SU-DHL-6 (cell line): ENCODE measurements at regions not wholly inside any gene's neighbourhood (a gene's known extent, or its start where the extent isn't known, plus 50 kb on each side); places are given as distances from the start of the nearest gene placed in this dataset.

Experiments
- EZH2phosphoT487 ChIP-seq: fragments of 200-600 bp; sonication (generic), shearing (Covaris generic); conservative IDR thresholded peaks from 2 replicates; pipeline ENCODE4 v1.6.1; 2018; ENCODE audit warnings: mild to moderate bottlenecking, antibody characterized with exemption, low read length, moderate library complexity, mixed read lengths
- TF ChIP-seq, protein P1 (sequence below): fragments of 200-600 bp; sonication (generic); IDR thresholded peaks from one replicate; pipeline ENCODE4 v1.5.1; 2017; ENCODE audit warnings: antibody characterized with exemption, mild to moderate bottlenecking, low read length, moderate library complexity; ENCODE audit not compliant: insufficient read depth, poor library complexity, severe bottlenecking

DNA sequence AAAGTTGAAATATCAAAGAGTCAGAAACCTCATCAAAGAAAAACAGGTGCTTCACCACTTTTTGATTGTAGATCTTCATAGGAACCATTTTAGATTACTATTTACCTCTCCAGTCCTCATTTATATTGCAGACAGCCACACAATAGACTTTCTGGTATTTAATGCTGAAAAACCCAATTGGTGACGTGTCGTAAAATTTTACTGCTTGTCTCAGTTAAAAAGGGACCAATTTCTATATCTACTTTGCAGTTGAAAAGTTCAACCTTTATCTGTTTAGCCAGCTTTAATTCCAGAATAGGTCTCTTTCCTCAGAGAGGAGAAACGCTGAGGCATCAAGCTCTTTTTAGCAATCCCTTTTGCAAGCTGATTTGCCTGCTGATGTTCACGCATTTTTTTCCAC lies 1722.4 kb downstream of the PLA2G4A start:
- TF ChIP-seq, protein P1, sequence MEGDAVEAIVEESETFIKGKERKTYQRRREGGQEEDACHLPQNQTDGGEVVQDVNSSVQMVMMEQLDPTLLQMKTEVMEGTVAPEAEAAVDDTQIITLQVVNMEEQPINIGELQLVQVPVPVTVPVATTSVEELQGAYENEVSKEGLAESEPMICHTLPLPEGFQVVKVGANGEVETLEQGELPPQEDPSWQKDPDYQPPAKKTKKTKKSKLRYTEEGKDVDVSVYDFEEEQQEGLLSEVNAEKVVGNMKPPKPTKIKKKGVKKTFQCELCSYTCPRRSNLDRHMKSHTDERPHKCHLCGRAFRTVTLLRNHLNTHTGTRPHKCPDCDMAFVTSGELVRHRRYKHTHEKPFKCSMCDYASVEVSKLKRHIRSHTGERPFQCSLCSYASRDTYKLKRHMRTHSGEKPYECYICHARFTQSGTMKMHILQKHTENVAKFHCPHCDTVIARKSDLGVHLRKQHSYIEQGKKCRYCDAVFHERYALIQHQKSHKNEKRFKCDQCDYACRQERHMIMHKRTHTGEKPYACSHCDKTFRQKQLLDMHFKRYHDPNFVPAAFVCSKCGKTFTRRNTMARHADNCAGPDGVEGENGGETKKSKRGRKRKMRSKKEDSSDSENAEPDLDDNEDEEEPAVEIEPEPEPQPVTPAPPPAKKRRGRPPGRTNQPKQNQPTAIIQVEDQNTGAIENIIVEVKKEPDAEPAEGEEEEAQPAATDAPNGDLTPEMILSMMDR = no peak
- TF ChIP-seq EZH2phosphoT487 = no peak
